Bronchial epithelial cell (primary cell): ENCODE measurements at regions not wholly inside any gene's neighbourhood (a gene's known extent, or its start where the extent isn't known, plus 50 kb on each side); places are given as distances from the start of the nearest gene placed in this dataset.

Experiments used
- DNase-seq: peaks from one replicate; pipeline ENCODE4 v3.0.0-alpha.2; 2010; ENCODE audit warnings: low read depth
- FAIRE-seq: peaks from 2 replicates; lab custom pipeline; 2011; peaks lifted over from hg19 to GRCh38; lab: Jason Lieb, UNC
- H3K27me3 ChIP-seq: 2 replicates; pipeline ENCODE4 v1.5.1; 2011; ENCODE audit warnings: low read length; ENCODE audit not compliant: control insufficient read depth, insufficient read depth
- H3K36me3 ChIP-seq: 2 replicates; pipeline ENCODE4 v1.5.1; 2011; ENCODE audit warnings: low read length; ENCODE audit not compliant: control insufficient read depth, insufficient read depth
- H3K4me3 ChIP-seq: 2 replicates; pipeline ENCODE4 v1.5.1; 2011; ENCODE audit warnings: mild to moderate bottlenecking, low read depth, low read length, control low read depth
- TF ChIP-seq, protein P1 (sequence below): IDR thresholded peaks from 2 replicates; pipeline ENCODE4 v1.5.1; 2011; ENCODE audit warnings: mild to moderate bottlenecking, moderate library complexity, low read length, control low read depth, inconsistent platforms; ENCODE audit not compliant: insufficient read depth, severe bottlenecking

DNA sequence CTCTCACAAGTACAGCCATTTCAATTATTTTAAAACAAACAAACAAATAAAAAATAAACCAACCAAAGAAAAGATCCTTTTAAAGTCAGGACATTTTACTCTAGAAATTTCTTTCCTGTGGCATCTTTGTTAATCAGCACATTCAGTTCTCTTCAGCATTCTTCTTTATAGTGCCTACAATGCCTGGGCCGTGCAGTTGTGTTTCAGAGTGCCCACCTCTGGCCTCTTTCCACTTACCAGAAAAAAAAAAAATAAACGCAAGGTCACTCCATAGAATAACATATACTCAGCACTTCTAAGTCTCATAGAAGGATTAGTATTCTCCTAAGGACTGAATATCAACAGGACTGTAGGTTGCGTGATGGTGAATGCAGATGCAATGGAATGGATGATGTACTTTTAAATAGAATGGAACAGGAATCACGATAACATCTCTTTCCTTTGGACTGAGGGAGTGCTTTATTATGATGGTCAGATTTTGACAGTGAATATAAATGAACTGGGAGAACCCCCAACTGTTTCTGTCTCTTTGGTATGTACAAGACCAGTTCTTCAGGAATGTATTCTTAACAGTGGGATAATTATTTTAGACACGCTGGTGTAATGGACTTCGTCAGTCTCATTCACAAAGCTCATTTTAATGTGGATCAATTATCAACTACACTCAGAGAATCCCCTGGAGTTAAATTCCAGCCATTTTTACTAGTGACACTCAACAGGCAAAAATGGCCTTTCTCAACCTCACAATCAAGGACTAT, 125.0 kb upstream of the NBEA start:
- TF ChIP-seq, protein P1, sequence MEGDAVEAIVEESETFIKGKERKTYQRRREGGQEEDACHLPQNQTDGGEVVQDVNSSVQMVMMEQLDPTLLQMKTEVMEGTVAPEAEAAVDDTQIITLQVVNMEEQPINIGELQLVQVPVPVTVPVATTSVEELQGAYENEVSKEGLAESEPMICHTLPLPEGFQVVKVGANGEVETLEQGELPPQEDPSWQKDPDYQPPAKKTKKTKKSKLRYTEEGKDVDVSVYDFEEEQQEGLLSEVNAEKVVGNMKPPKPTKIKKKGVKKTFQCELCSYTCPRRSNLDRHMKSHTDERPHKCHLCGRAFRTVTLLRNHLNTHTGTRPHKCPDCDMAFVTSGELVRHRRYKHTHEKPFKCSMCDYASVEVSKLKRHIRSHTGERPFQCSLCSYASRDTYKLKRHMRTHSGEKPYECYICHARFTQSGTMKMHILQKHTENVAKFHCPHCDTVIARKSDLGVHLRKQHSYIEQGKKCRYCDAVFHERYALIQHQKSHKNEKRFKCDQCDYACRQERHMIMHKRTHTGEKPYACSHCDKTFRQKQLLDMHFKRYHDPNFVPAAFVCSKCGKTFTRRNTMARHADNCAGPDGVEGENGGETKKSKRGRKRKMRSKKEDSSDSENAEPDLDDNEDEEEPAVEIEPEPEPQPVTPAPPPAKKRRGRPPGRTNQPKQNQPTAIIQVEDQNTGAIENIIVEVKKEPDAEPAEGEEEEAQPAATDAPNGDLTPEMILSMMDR, result no peak
- FAIRE-seq (no peak), DNase-seq (no peak)
- no peaks in the 10 kb centered on the region for H3K36me3 ChIP-seq
- H3K4me3 ChIP-seq, result no peak overlapping the region
- H3K27me3 ChIP-seq, result no peaks in the 10 kb centered on the region

DNA sequence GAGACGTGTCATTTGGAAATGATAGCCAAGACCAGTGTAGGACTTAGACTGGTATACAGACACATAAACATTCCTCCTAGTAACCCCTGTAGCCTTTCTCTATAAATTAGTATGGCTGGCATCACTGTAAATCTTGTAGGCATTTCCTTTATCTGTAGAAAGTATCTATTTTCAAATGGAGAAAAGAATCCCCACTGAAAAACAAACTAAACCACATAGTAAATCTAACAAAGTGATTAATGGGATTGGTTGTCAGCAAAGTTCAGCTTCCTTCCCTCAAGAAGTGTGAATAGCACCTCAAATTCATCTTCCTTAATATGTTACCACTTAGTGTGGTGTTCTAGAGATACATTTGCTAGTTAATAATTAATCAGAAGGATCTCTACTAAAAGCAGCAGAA, 119.4 kb upstream of the NBEA start:
- FAIRE-seq (no peak), DNase-seq (no peak)
- TF ChIP-seq, protein P1, result no peak
- Histone ChIP-seq H3K4me3 (no peak overlapping the region), H3K27me3 (no peaks in the 10 kb centered on the region), H3K36me3 (no peaks in the 10 kb centered on the region)

GRCh38 chr13:34826432-34826831, 115.6 kb upstream of the NBEA start:
- no peak for DNase-seq
- TF ChIP-seq, protein P1, result no peak
- Histone ChIP-seq H3K4me3 (no peak overlapping the region), H3K36me3 (no peaks in the 10 kb centered on the region), H3K27me3 (no peaks in the 10 kb centered on the region)
- no peak for FAIRE-seq

GRCh38 chr13:34833562-34834182, 108.4 kb upstream of the NBEA start:
- no peaks in the 10 kb centered on the region for H3K27me3 ChIP-seq
- TF ChIP-seq, protein P1, result peak; percentile 13
- H3K36me3 ChIP-seq, result no peaks in the 10 kb centered on the region
- H3K4me3 ChIP-seq, result no peak overlapping the region
- FAIRE-seq (no peak), DNase-seq (peak; percentile 61)

GRCh38 chr13:34842466-34842865, 99.6 kb upstream of the NBEA start:
- FAIRE-seq, result no peak
- H3K27me3 ChIP-seq, result no peaks in the 10 kb centered on the region
- no peak overlapping the region for H3K4me3 ChIP-seq
- DNase-seq, result no peak
- TF ChIP-seq, protein P1, result no peak
- no peaks in the 10 kb centered on the region for H3K36me3 ChIP-seq
